22Rv1 (cell line): ENCODE measurements at regions not wholly inside any gene's neighbourhood (a gene's known extent, or its start where the extent isn't known, plus 50 kb on each side); places are given as distances from the start of the nearest gene placed in this dataset.

Experiments used
- H3K27ac ChIP-seq: fragments of 450-650 bp; 2 replicates; pipeline ENCODE4 v1.5.1; 2017
- ZFX ChIP-seq: fragments of 450-650 bp; IDR thresholded peaks from 2 replicates; pipeline ENCODE4 v1.6.1; 2017; ENCODE audit warnings: antibody characterized with exemption, borderline replicate concordance
- TF ChIP-seq, protein P1 (sequence below): fragments of 450-650 bp; IDR thresholded peaks from 2 replicates; pipeline ENCODE4 v1.5.1; 2017; ENCODE audit warnings: mild to moderate bottlenecking

DNA sequence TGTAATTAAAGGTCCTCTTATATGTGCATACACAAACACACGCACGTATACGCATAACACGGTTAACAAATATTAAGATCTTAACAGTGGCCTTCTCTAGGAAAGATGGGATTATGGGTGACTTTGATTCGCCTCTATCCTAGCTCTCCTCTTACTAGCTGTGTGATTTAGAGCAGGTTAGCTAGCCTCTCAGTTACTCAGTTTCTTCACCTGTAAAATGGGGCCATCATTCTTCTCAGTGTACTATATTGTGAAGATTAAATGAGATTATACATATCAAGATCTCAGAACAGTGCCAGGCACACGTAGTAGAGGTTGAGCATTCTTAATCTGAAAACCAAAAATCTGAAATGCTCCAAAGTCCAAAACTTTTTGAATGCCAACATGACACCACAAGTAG lies 159.3 kb downstream of the BCOR start:
- TF ChIP-seq, protein P1, sequence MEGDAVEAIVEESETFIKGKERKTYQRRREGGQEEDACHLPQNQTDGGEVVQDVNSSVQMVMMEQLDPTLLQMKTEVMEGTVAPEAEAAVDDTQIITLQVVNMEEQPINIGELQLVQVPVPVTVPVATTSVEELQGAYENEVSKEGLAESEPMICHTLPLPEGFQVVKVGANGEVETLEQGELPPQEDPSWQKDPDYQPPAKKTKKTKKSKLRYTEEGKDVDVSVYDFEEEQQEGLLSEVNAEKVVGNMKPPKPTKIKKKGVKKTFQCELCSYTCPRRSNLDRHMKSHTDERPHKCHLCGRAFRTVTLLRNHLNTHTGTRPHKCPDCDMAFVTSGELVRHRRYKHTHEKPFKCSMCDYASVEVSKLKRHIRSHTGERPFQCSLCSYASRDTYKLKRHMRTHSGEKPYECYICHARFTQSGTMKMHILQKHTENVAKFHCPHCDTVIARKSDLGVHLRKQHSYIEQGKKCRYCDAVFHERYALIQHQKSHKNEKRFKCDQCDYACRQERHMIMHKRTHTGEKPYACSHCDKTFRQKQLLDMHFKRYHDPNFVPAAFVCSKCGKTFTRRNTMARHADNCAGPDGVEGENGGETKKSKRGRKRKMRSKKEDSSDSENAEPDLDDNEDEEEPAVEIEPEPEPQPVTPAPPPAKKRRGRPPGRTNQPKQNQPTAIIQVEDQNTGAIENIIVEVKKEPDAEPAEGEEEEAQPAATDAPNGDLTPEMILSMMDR = no peak
- TF ChIP-seq ZFX = no peak
- H3K27ac ChIP-seq = no peak overlapping the region

DNA sequence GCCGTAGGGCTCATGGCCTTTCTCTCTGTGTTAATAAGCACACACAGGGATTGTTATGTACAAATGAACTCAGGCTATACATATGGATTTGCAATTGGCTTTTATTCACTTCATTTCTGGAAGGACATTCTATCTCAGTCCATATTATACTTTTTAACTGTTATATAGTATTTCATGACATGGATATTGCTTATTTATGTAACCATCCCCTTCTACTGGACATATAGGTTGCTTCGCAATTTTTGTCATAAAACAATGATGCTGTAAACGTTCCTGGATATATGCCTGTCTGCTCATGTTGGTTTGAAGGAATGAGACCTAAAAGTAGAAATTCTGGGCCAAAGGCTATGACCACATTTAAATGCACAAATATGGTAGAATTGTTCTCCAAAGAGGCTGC lies 158.1 kb downstream of the BCOR start:
- TF ChIP-seq, protein P1 = no peak
- TF ChIP-seq ZFX = no peak
- H3K27ac ChIP-seq = no peak overlapping the region

DNA sequence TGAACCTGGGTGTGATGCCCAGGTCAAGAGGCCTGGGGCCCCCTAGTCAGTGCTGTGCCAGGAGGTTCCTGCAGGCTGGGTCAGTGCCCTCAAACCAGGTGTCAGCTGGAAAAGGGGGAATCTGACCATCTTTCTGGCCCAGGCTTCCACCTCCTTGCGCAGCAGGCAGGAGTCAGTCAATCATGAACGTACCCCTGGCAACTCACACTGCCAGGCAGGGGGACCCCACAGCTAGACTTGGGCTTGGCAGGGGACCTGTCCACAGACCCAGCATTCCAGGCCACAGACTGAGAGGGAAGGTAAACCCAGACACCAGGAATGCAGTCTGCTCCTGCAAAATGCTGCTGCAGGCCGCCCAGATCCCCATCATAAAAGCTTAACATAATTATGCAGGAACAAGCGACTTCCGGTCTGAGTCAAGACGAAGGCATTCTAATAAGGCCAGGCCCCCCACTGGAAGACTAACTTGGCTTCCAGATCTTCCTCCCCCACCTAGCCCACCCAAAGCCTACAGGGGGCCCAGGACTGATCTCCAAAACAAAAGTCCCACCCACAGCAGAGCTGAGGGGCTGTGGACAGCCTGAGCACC lies 156.3 kb downstream of the BCOR start:
- H3K27ac ChIP-seq = no peak overlapping the region

DNA sequence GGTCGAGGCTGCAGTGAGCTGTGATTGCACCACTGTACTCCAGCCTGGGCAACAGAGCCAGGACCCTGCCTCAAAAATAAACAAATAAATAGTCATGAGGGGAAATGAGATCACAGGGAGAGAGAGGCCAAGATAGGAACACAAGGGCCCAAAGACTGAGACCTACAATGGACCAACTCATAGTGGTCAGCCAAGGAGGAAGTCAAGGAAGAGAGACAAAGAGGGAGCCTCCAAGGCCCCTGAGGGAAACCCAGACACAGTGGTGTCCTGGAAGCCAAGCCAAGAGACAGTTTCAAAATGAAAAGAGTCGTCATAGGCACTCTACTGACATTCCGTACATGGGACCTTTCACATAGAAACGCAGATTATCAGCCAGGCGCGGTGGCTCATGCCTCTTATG lies 153.3 kb downstream of the BCOR start:
- TF ChIP-seq, protein P1 = no peak
- TF ChIP-seq ZFX = no peak

More for the DNA sequence above, 156.3 kb downstream of the BCOR start:
- TF ChIP-seq, protein P1 = no peak
- no peak for TF ChIP-seq ZFX

DNA sequence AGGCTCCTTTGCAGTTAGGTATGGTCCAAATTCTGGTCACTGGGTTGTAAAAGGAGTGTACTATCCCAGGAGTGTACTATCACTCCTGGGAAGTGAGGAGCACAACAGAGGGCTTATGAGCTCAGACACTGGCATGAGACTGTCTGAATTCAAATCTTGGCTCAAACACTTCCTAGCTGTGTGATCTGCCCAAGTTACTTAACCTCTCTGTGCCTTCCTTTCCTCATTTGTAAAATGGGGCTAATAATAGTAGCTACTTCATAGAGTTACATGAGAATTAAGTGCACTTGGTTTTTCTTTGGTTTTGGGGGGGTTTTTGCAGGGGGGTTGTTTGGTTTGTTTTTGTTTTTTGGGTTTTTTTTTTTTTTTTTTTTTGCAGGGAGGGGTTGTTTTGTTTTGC lies 152.0 kb downstream of the BCOR start:
- H3K27ac ChIP-seq = no peak overlapping the region
- TF ChIP-seq ZFX = no peak
- TF ChIP-seq, protein P1 = no peak

More for the DNA sequence above, 153.3 kb downstream of the BCOR start:
- no peak overlapping the region for H3K27ac ChIP-seq

DNA sequence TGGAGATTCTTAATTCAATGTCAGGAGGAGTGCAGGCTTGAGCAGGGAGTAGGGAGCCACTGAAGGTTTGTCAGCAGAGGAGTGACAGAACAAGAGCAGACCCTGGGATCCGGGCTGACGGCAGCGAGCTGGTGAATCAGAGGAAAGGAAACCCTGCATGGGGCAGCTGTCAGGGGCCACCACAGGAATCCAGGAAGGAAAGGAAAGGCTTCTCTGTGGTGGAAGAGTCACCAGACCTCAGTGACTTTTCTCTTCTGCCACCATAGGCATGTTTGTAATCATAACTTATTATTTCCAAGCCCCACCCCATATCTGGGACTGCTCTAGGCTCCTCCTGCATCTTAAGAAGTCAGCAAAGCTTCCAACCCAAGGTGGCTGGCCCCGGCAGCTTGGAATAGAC lies 150.9 kb downstream of the BCOR start:
- no peak for TF ChIP-seq ZFX
- TF ChIP-seq, protein P1 = no peak
- H3K27ac ChIP-seq = no peak overlapping the region

DNA sequence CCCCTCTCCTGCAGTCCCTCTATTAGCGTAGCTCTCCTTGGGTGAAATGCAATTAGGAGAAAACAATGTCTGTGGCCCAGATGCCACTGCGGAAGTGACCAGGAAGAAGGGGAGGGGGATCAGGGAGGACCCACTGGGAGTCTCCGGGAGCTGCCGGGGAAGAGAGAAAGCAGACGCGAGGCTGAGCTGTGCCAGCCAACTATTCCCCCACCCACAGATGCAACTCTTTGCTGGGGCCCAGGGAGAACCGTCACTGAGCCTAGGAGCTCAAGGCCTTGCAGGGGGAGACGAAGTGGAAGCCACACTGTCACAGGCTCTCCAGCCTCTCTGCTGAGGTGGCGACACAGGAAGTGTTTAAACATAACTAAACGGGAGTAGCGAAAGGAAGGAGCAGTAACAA lies 149.2 kb downstream of the BCOR start:
- TF ChIP-seq ZFX = no peak
- TF ChIP-seq, protein P1 = no peak
- H3K27ac ChIP-seq = no peak overlapping the region
